A549 (cell line): ENCODE measurements at regions not wholly inside any gene's neighbourhood (a gene's known extent, or its start where the extent isn't known, plus 50 kb on each side); places are given as distances from the start of the nearest gene placed in this dataset.

Experiments
- CEBPB ChIP-seq, 2 experiments: fragments of >200 bp in 1 of 2; sonication (Bioruptor Twin) in 1 of 2; formaldehyde crosslinking in 1 of 2; IDR thresholded peaks; 2 replicates each; pipeline ENCODE4 v1.6.1; 2012 to 2016
- KDM5A ChIP-seq: fragments of 200-600 bp; sonication (generic); IDR thresholded peaks from 2 replicates; pipeline ENCODE4 v1.6.1; 2016; ENCODE audit warnings: antibody characterized with exemption, mild to moderate bottlenecking
- MAFK ChIP-seq: fragments of 450-650 bp; IDR thresholded peaks from 2 replicates; pipeline ENCODE4 v1.6.1; 2014; ENCODE audit not compliant: partially characterized antibody
- POLR2A ChIP-seq: IDR thresholded peaks from 2 replicates; pipeline ENCODE4 v1.6.1; 2012; ENCODE audit warnings: mild to moderate bottlenecking, low read length
- RAD21 ChIP-seq, 2 experiments: fragments of >200 bp in 1 of 2; sonication (Bioruptor Twin) in 1 of 2; formaldehyde crosslinking in 1 of 2; IDR thresholded peaks in 1 of 2; conservative IDR thresholded peaks in 1 of 2; 2 replicates in 1 of 2; 3 replicates in 1 of 2; pipeline ENCODE4 v1.6.1; 2012 to 2018; ENCODE audit warnings: inconsistent platforms in 1 of 2
- SMC3 ChIP-seq: fragments of >200 bp; sonication (Bioruptor Twin); formaldehyde crosslinking; IDR thresholded peaks from 3 replicates; pipeline ENCODE4 v1.6.1; 2018; ENCODE audit warnings: inconsistent platforms
- ZNF302 ChIP-seq: fragments of 250-450 bp; sonication (Bioruptor Pico); IDR thresholded peaks from 2 replicates; pipeline ENCODE4 v1.9.0; 2021; ENCODE audit warnings: inconsistent platforms, mild to moderate bottlenecking, moderate library complexity
- TF ChIP-seq, protein P1 (sequence below): fragments of >200 bp; sonication (Bioruptor Twin); formaldehyde crosslinking; IDR thresholded peaks from 3 replicates; pipeline ENCODE4 v1.5.1; 2016
- TF ChIP-seq, protein P2 (sequence below): IDR thresholded peaks from 2 replicates; pipeline ENCODE4 v1.6.1; 2012
- TF ChIP-seq, protein P3 (sequence below): fragments of 250-450 bp; sonication (Bioruptor Pico); IDR thresholded peaks from 2 replicates; pipeline ENCODE4 v1.5.0; 2021; ENCODE audit warnings: mild to moderate bottlenecking, moderate library complexity, borderline replicate concordance

DNA sequence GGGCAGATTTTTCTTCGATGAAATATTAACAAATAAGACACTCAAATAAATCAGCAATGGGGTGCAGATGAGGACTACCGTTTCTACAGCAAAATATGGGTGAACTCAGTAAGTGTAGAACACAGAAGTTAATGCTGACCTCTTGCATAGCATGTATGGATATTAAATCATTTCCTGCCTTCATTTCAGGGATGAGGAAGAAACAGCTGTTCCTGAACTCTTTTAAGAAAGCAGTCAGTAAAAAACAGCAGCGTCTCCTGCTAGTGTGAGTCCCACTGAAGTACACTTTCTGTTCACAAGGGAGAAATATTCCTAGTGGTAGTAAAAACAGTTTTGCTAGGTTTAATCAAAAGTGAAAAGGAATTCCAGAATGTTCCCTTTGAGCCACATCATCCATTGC lies 379.0 kb downstream of the ZEB2 start:
- TF ChIP-seq, protein P1, sequence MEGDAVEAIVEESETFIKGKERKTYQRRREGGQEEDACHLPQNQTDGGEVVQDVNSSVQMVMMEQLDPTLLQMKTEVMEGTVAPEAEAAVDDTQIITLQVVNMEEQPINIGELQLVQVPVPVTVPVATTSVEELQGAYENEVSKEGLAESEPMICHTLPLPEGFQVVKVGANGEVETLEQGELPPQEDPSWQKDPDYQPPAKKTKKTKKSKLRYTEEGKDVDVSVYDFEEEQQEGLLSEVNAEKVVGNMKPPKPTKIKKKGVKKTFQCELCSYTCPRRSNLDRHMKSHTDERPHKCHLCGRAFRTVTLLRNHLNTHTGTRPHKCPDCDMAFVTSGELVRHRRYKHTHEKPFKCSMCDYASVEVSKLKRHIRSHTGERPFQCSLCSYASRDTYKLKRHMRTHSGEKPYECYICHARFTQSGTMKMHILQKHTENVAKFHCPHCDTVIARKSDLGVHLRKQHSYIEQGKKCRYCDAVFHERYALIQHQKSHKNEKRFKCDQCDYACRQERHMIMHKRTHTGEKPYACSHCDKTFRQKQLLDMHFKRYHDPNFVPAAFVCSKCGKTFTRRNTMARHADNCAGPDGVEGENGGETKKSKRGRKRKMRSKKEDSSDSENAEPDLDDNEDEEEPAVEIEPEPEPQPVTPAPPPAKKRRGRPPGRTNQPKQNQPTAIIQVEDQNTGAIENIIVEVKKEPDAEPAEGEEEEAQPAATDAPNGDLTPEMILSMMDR = no peak
- TF ChIP-seq POLR2A (no peak), RAD21 (conservative IDR thresholded peaks at IDR 0.05 in 1 of 2, IDR thresholded peaks at IDR 0.05 in 1 of 2) (no peak), SMC3 (no peak), ZNF302 (no peak), KDM5A (no peak), CEBPB (IDR thresholded peaks at IDR 0.05) (no peak), MAFK (no peak)
- TF ChIP-seq, protein P2, sequence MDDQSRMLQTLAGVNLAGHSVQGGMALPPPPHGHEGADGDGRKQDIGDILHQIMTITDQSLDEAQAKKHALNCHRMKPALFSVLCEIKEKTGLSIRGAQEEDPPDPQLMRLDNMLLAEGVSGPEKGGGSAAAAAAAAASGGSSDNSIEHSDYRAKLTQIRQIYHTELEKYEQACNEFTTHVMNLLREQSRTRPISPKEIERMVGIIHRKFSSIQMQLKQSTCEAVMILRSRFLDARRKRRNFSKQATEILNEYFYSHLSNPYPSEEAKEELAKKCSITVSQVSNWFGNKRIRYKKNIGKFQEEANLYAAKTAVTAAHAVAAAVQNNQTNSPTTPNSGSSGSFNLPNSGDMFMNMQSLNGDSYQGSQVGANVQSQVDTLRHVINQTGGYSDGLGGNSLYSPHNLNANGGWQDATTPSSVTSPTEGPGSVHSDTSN = no peak
- TF ChIP-seq, protein P3, sequence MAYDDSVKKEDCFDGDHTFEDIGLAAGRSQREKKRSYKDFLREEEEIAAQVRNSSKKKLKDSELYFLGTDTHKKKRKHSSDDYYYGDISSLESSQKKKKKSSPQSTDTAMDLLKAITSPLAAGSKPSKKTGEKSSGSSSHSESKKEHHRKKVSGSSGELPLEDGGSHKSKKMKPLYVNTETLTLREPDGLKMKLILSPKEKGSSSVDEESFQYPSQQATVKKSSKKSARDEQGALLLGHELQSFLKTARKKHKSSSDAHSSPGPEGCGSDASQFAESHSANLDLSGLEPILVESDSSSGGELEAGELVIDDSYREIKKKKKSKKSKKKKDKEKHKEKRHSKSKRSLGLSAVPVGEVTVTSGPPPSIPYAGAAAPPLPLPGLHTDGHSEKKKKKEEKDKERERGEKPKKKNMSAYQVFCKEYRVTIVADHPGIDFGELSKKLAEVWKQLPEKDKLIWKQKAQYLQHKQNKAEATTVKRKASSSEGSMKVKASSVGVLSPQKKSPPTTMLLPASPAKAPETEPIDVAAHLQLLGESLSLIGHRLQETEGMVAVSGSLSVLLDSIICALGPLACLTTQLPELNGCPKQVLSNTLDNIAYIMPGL (CRISPR knock-in tag) = no peak
